ENCODE measurements at regions not wholly inside any gene's neighbourhood (a gene's known extent, or its start where the extent isn't known, plus 50 kb on each side); places are given as distances from the start of the nearest gene placed in this dataset.
A peak's percentile ranks its signal among the peaks of the same experiment; 100 is the strongest.
"Not testable (repeated sequence)": the region's sequence is repeated elsewhere in the genome, so short reads cannot be mapped to it uniquely, and the experiment has no call there.

DNA sequence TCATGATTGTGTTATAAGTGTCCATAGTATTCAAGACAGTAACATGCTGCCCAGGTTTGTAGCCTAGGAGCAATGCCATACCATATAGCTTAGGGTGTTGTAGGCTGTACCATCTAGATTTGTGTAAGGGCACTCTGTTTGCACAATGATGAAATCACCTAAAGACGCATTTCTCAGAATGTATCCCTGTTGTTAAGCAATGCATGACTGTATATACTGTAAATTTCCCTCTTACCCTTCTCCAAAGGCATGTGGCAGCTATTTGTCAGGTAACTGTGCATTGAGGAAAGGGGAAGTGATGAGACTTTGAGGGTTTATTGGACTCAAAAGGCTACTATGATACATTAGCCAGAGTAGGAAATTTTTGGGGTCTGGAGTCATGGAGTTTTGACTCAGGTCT is 180.8 kb downstream of the VAPA start:
- no peak for DNase-seq
- Histone ChIP-seq H3K4me3 (ENCODE audit: low read length) (no peak overlapping the region), H3K9me3 (replicated peaks; ENCODE audit: control insufficient read depth, low read depth, low read length) (no peaks in the 10 kb centered on the region), H3K4me1 (ENCODE audit: control insufficient read depth, insufficient read depth, low read length) (peaks cover 10% of the 10 kb centered on the region), H3K27ac (ENCODE audit: low read length) (no peak overlapping the region), H3K36me3 (ENCODE audit: control insufficient read depth, insufficient read depth, low read length) (no peaks in the 10 kb centered on the region), H3K27me3 (ENCODE audit: control insufficient read depth, insufficient read depth, low read length) (no peaks in the 10 kb centered on the region)
- no CpG with 5 or more reads among the region's 1 CpG for WGBS (ENCODE audit: insufficient coverage)

DNA sequence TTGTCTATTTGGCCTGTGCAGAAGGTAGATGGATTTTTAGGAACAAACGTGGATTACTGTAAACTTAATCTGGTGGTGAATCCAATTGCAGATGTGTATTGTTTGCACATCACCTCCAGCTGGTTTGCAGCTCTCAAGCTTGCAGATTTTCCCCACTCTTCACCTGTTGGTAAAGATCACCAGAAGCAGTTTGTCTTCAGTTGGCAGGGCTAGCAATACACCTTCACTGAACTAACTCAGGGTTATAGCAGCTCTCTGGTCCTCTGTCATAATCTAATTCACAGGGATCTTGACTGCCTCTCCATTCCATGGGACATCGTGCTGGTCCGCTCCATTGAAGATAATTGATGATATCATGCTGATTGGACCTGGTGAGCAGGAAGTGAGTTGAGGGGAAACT is 181.5 kb downstream of the VAPA start:
- no peak for DNase-seq
- WGBS (ENCODE audit: insufficient coverage), result no CpG with 5 or more reads among the region's 3 CpGs
- no peaks in the 10 kb centered on the region for H3K27me3 ChIP-seq (ENCODE audit: control insufficient read depth, insufficient read depth, low read length)

GRCh38 chr18:10099539-10100140 is 185.8 kb downstream of the VAPA start:
- Histone ChIP-seq H3K4me3 (ENCODE audit: low read length) (no peak overlapping the region), H3K27me3 (ENCODE audit: control insufficient read depth, insufficient read depth, low read length) (peaks cover 3% of the 10 kb centered on the region), H3K4me1 (ENCODE audit: control insufficient read depth, insufficient read depth, low read length) (peaks cover 12% of the 10 kb centered on the region), H3K9me3 (replicated peaks; ENCODE audit: control insufficient read depth, low read depth, low read length) (no peaks in the 10 kb centered on the region), H3K36me3 (ENCODE audit: control insufficient read depth, insufficient read depth, low read length) (no peaks in the 10 kb centered on the region), H3K27ac (ENCODE audit: low read length) (no peak overlapping the region)
- no peak for DNase-seq
- 53% methylated on average over 5 of the region's 7 CpGs for WGBS (ENCODE audit: insufficient coverage)

More for the DNA sequence above, 181.5 kb downstream of the VAPA start:
- Histone ChIP-seq H3K36me3 (ENCODE audit: control insufficient read depth, insufficient read depth, low read length) (no peaks in the 10 kb centered on the region), H3K4me1 (ENCODE audit: control insufficient read depth, insufficient read depth, low read length) (peaks cover 13% of the 10 kb centered on the region), H3K4me3 (ENCODE audit: low read length) (no peak overlapping the region), H3K9me3 (replicated peaks; ENCODE audit: control insufficient read depth, low read depth, low read length) (no peaks in the 10 kb centered on the region), H3K27ac (ENCODE audit: low read length) (no peak overlapping the region)

- H3K27me3 ChIP-seq (ENCODE audit: control insufficient read depth, insufficient read depth, low read length), result peaks cover 3% of the 10 kb centered on the region
- 65% methylated on average over 2 of the region's 4 CpGs for WGBS (ENCODE audit: insufficient coverage)
- no peaks in the 10 kb centered on the region for H3K36me3 ChIP-seq (ENCODE audit: control insufficient read depth, insufficient read depth, low read length)
- H3K27ac ChIP-seq (ENCODE audit: low read length), result no peak overlapping the region
- H3K4me1 ChIP-seq (ENCODE audit: control insufficient read depth, insufficient read depth, low read length), result peaks cover 12% of the 10 kb centered on the region
- no peak overlapping the region for H3K4me3 ChIP-seq (ENCODE audit: low read length)
- no peaks in the 10 kb centered on the region for H3K9me3 ChIP-seq (replicated peaks; ENCODE audit: control insufficient read depth, low read depth, low read length)
- DNase-seq, result peak; percentile 42
Measured at GRCh38 chr18:10100196-10100595, 186.4 kb downstream of the VAPA start.

GRCh38 chr18:10100941-10101701 is 187.3 kb downstream of the VAPA start:
- Histone ChIP-seq H3K9me3 (replicated peaks; ENCODE audit: control insufficient read depth, low read depth, low read length) (no peaks in the 10 kb centered on the region), H3K4me1 (ENCODE audit: control insufficient read depth, insufficient read depth, low read length) (peaks cover 12% of the 10 kb centered on the region), H3K36me3 (ENCODE audit: control insufficient read depth, insufficient read depth, low read length) (no peaks in the 10 kb centered on the region), H3K27me3 (ENCODE audit: control insufficient read depth, insufficient read depth, low read length) (peaks cover 3% of the 10 kb centered on the region), H3K4me3 (ENCODE audit: low read length) (no peak overlapping the region), H3K27ac (ENCODE audit: low read length) (no peak overlapping the region)
- WGBS (ENCODE audit: insufficient coverage), result 7% methylated on average over 9 of the region's 12 CpGs
- peak; percentile 49 for DNase-seq

DNA sequence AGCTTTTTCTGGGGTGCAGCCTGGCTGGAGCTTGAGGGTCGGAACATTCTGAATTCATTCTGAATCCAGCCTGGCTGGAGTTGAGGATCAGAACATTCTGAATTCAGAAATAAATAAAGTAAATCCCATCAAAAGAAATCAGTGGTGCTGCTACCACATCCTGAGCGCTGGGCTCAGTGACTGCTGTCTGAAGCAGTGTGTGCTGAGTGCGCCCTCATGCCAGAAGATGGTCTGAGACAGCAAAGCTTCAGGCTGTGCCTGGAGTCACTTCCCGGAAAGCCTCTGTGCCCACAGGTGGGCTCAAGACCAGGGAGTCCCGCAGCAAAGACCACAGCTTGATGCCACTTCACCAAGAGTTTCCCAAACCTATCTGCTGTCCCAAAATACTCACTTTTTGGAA is 187.9 kb downstream of the VAPA start:
- Histone ChIP-seq H3K27me3 (ENCODE audit: control insufficient read depth, insufficient read depth, low read length) (peaks cover 3% of the 10 kb centered on the region), H3K36me3 (ENCODE audit: control insufficient read depth, insufficient read depth, low read length) (no peaks in the 10 kb centered on the region), H3K4me1 (ENCODE audit: control insufficient read depth, insufficient read depth, low read length) (peaks cover 12% of the 10 kb centered on the region), H3K27ac (ENCODE audit: low read length) (no peak overlapping the region), H3K9me3 (replicated peaks; ENCODE audit: control insufficient read depth, low read depth, low read length) (no peaks in the 10 kb centered on the region), H3K4me3 (ENCODE audit: low read length) (no peak overlapping the region)
- DNase-seq, result no peak
- 90% methylated on average over 3 of the region's 5 CpGs for WGBS (ENCODE audit: insufficient coverage)

DNA sequence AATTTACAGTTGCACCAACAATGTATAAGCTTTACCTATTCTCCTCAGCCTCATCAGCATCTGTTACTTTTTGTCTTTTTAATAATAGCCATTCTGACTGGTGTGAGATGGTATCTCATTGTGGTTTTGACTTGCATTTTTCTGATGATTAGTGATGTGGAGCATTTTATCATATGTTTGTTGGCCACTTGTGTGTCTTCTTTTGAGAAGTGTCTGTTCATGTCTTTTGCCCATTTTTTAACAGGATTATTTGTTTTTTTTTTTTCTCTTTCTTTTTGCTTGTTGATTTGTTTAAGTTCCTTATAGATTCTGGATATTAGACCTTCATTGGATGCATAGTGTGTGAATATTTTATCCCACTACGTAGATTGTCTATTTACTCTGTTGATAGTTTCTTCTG is 191.3 kb downstream of the VAPA start:
- no CpG with 5 or more reads among the region's 1 CpG for WGBS (ENCODE audit: insufficient coverage)
- not testable (repeated sequence) for H3K9me3 ChIP-seq (replicated peaks; ENCODE audit: control insufficient read depth, low read depth, low read length); H3K27ac ChIP-seq (ENCODE audit: low read length); H3K36me3 ChIP-seq (ENCODE audit: control insufficient read depth, insufficient read depth, low read length); DNase-seq; H3K4me1 ChIP-seq (ENCODE audit: control insufficient read depth, insufficient read depth, low read length); H3K27me3 ChIP-seq (ENCODE audit: control insufficient read depth, insufficient read depth, low read length); H3K4me3 ChIP-seq (ENCODE audit: low read length)

GRCh38 chr18:10111191-10111590 is 197.4 kb downstream of the VAPA start:
- Histone ChIP-seq H3K27ac (ENCODE audit: low read length) (no peak overlapping the region), H3K27me3 (ENCODE audit: control insufficient read depth, insufficient read depth, low read length) (no peaks in the 10 kb centered on the region), H3K36me3 (ENCODE audit: control insufficient read depth, insufficient read depth, low read length) (no peaks in the 10 kb centered on the region), H3K4me1 (ENCODE audit: control insufficient read depth, insufficient read depth, low read length) (no peaks in the 10 kb centered on the region), H3K4me3 (ENCODE audit: low read length) (no peak overlapping the region), H3K9me3 (replicated peaks; ENCODE audit: control insufficient read depth, low read depth, low read length) (no peaks in the 10 kb centered on the region)
- DNase-seq, result no peak
- WGBS (ENCODE audit: insufficient coverage), result 82% methylated on average over 1 of the region's 1 CpG

DNA sequence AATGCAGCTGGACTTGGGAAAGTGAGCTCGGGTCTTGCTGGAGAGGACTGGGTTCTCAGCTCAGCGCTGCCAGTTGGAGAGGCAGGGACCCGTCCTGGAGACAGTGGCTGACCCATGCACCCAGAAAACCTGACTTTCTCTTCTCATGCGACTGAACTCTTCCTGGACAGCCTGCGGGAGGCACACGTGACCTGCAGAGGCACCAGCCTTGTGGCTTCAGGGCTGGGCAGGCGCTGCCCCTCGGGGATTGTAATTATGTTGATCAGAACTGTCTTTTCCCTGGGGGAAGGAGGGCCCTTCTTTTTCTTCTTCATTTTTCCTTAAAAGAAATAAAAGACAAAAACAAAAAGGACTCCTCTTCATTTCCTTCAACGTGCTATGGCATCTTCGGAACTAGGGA is 198.1 kb downstream of the VAPA start:
- Histone ChIP-seq H3K27ac (ENCODE audit: low read length) (no peak overlapping the region), H3K36me3 (ENCODE audit: control insufficient read depth, insufficient read depth, low read length) (no peaks in the 10 kb centered on the region), H3K27me3 (ENCODE audit: control insufficient read depth, insufficient read depth, low read length) (no peaks in the 10 kb centered on the region), H3K9me3 (replicated peaks; ENCODE audit: control insufficient read depth, low read depth, low read length) (no peaks in the 10 kb centered on the region), H3K4me3 (ENCODE audit: low read length) (no peak overlapping the region), H3K4me1 (ENCODE audit: control insufficient read depth, insufficient read depth, low read length) (no peaks in the 10 kb centered on the region)
- no peak for DNase-seq
- WGBS (ENCODE audit: insufficient coverage), result 86% methylated on average over 3 of the region's 10 CpGs

GRCh38 chr18:10113121-10114022 is 199.6 kb downstream of the VAPA start:
- WGBS (ENCODE audit: insufficient coverage), result 55% methylated on average over 4 of the region's 8 CpGs
- Histone ChIP-seq H3K27me3 (ENCODE audit: control insufficient read depth, insufficient read depth, low read length) (no peaks in the 10 kb centered on the region), H3K9me3 (replicated peaks; ENCODE audit: control insufficient read depth, low read depth, low read length) (no peaks in the 10 kb centered on the region), H3K27ac (ENCODE audit: low read length) (no peak overlapping the region), H3K36me3 (ENCODE audit: control insufficient read depth, insufficient read depth, low read length) (no peaks in the 10 kb centered on the region), H3K4me3 (ENCODE audit: low read length) (no peak overlapping the region), H3K4me1 (ENCODE audit: control insufficient read depth, insufficient read depth, low read length) (no peaks in the 10 kb centered on the region)
- no peak for DNase-seq
